BLaER1 treated with 17β-estradiol and CSF1 and Interleukin-3, amounts not matched to agents 10 nM and 100 nM (cell line): ENCODE measurements at regions not wholly inside any gene's neighbourhood (a gene's known extent, or its start where the extent isn't known, plus 50 kb on each side); places are given as distances from the start of the nearest gene placed in this dataset.

ENCODE experiments used
- H3K27ac ChIP-seq, 11 experiments: shearing (Covaris generic); formaldehyde crosslinking; 2 replicates each; pipeline ENCODE4 v1.8.1; 2022
- H3K27me3 ChIP-seq, 11 experiments: shearing (Covaris generic); formaldehyde crosslinking; 2 replicates each; pipeline ENCODE4 v1.8.1; 2022
- H3K36me3 ChIP-seq, 11 experiments: shearing (Covaris generic); formaldehyde crosslinking; 2 replicates each; pipeline ENCODE4 v1.8.1; 2022
- H3K4me1 ChIP-seq, 10 experiments: shearing (Covaris generic); formaldehyde crosslinking; 2 replicates each; pipeline ENCODE4 v1.8.1; 2022
- H3K4me2 ChIP-seq, 11 experiments: shearing (Covaris generic); formaldehyde crosslinking; 2 replicates each; pipeline ENCODE4 v1.8.1; 2022
- H3K4me3 ChIP-seq, 10 experiments: shearing (Covaris generic); formaldehyde crosslinking; 2 replicates each; pipeline ENCODE4 v1.8.1; 2022
- H3K9ac ChIP-seq, 11 experiments: shearing (Covaris generic); formaldehyde crosslinking; 2 replicates each; pipeline ENCODE4 v1.8.1; 2022
- H3K9me3 ChIP-seq, 11 experiments: shearing (Covaris generic); formaldehyde crosslinking; replicated peaks in 1 of 11; 2 replicates each; pipeline ENCODE4 v1.8.1; 2022
- H4K20me1 ChIP-seq, 11 experiments: shearing (Covaris generic); formaldehyde crosslinking; 2 replicates each; pipeline ENCODE4 v1.8.1; 2022
- Cebpa-rat ChIP-seq, 11 experiments: shearing (Covaris generic); IDR thresholded peaks; 2 replicates each; pipeline ENCODE4 v1.8.1; 2022

- H3K36me3 ChIP-seq: no peaks in the 10 kb centered on the region
- H4K20me1 ChIP-seq: no peaks in the 10 kb centered on the region
- H3K27me3 ChIP-seq: no peaks in the 10 kb centered on the region
- H3K4me1 ChIP-seq: no peaks in the 10 kb centered on the region
- H3K27ac ChIP-seq: no peak overlapping the region
- no peak overlapping the region for H3K4me3 ChIP-seq
- no peak overlapping the region for H3K9ac ChIP-seq
- no peak overlapping the region for H3K4me2 ChIP-seq
- no peak for TF ChIP-seq Cebpa-rat (IDR thresholded peaks at IDR 0.05)
- peaks cover 0 to 18% (median 5%) of the 10 kb centered on the region in 11 experiments; a peak in 6 of 22 replicates for H3K9me3 ChIP-seq
These were observed 59.8 kb upstream of the PDSS1 start for GRCh38 chr10:26637521-26638275.

GRCh38 chr10:26640391-26640790 is 57.1 kb upstream of the PDSS1 start:
- Histone ChIP-seq H3K4me2 (no peak overlapping the region), H3K27me3 (no peaks in the 10 kb centered on the region), H3K9me3 (peaks cover 0 to 16% (median 0%) of the 10 kb centered on the region in 11 experiments; a peak in 4 of 22 replicates), H3K4me3 (no peak overlapping the region), H3K27ac (no peak overlapping the region), H3K9ac (no peak overlapping the region), H4K20me1 (no peaks in the 10 kb centered on the region), H3K4me1 (no peaks in the 10 kb centered on the region), H3K36me3 (no peaks in the 10 kb centered on the region)
- no peak for TF ChIP-seq Cebpa-rat (IDR thresholded peaks at IDR 0.05)

GRCh38 chr10:26642896-26643653 is 54.4 kb upstream of the PDSS1 start:
- Histone ChIP-seq H3K27ac (no peak overlapping the region), H3K4me2 (no peak overlapping the region), H4K20me1 (no peaks in the 10 kb centered on the region), H3K36me3 (no peaks in the 10 kb centered on the region), H3K9me3 (peaks cover 0 to 16% (median 0%) of the 10 kb centered on the region in 11 experiments; a peak in 4 of 22 replicates), H3K4me1 (peaks cover 0 to 23% (median 0%) of the 10 kb centered on the region in 10 experiments; a peak in 4 of 20 replicates), H3K9ac (no peak overlapping the region), H3K4me3 (no peak overlapping the region), H3K27me3 (no peaks in the 10 kb centered on the region)
- TF ChIP-seq Cebpa-rat (IDR thresholded peaks at IDR 0.05): no peak

GRCh38 chr10:26647602-26648244 is 49.8 kb upstream of the PDSS1 start:
- Histone ChIP-seq H3K27me3 (no peaks in the 10 kb centered on the region), H3K4me1 (peaks cover 0 to 25% (median 0%) of the 10 kb centered on the region in 10 experiments; a peak in 4 of 20 replicates), H3K4me2 (no peak overlapping the region; a peak in 1 of 22 replicates), H4K20me1 (no peaks in the 10 kb centered on the region), H3K9ac (no peak overlapping the region), H3K4me3 (no peak overlapping the region), H3K27ac (no peak overlapping the region), H3K9me3 (peaks cover 0 to 5% (median 0%) of the 10 kb centered on the region in 11 experiments; a peak in 2 of 22 replicates), H3K36me3 (no peaks in the 10 kb centered on the region)
- TF ChIP-seq Cebpa-rat (IDR thresholded peaks at IDR 0.05): no peak
